GM12865 (cell line): ENCODE measurements at regions not wholly inside any gene's neighbourhood (a gene's known extent, or its start where the extent isn't known, plus 50 kb on each side); places are given as distances from the start of the nearest gene placed in this dataset.

Source experiments
- DNase-seq: peaks from one replicate; pipeline ENCODE4 v3.0.0; 2010; ENCODE audit warnings: low read depth
- H3K4me3 ChIP-seq: 2 replicates; pipeline ENCODE4 v1.5.1; 2011; ENCODE audit warnings: mild to moderate bottlenecking, low read depth, low read length, control low read depth
- TF ChIP-seq, protein P1 (sequence below): IDR thresholded peaks from 2 replicates; pipeline ENCODE4 v1.5.1; 2011; ENCODE audit warnings: low read length, control low read depth, low read depth, inconsistent platforms; ENCODE audit not compliant: insufficient read depth; ENCODE audit errors: missing control alignments

GRCh38 chr10:108783897-108784296 lies 1139.4 kb downstream of the XPNPEP1 start:
- TF ChIP-seq, protein P1, sequence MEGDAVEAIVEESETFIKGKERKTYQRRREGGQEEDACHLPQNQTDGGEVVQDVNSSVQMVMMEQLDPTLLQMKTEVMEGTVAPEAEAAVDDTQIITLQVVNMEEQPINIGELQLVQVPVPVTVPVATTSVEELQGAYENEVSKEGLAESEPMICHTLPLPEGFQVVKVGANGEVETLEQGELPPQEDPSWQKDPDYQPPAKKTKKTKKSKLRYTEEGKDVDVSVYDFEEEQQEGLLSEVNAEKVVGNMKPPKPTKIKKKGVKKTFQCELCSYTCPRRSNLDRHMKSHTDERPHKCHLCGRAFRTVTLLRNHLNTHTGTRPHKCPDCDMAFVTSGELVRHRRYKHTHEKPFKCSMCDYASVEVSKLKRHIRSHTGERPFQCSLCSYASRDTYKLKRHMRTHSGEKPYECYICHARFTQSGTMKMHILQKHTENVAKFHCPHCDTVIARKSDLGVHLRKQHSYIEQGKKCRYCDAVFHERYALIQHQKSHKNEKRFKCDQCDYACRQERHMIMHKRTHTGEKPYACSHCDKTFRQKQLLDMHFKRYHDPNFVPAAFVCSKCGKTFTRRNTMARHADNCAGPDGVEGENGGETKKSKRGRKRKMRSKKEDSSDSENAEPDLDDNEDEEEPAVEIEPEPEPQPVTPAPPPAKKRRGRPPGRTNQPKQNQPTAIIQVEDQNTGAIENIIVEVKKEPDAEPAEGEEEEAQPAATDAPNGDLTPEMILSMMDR: peak; percentile 66
- H3K4me3 ChIP-seq: no peak overlapping the region
- peak; percentile 83 for DNase-seq

GRCh38 chr10:108782411-108782810 lies 1140.9 kb downstream of the XPNPEP1 start:
- DNase-seq: no peak
- no peak overlapping the region for H3K4me3 ChIP-seq
- TF ChIP-seq, protein P1: no peak

GRCh38 chr10:108779501-108779900 lies 1143.8 kb downstream of the XPNPEP1 start:
- TF ChIP-seq, protein P1: no peak
- no peak for DNase-seq

GRCh38 chr10:108775911-108776475 lies 1147.3 kb downstream of the XPNPEP1 start:
- no peak overlapping the region for H3K4me3 ChIP-seq
- no peak for DNase-seq
- TF ChIP-seq, protein P1: no peak

More at GRCh38 chr10:108779501-108779900, 1143.8 kb downstream of the XPNPEP1 start:
- H3K4me3 ChIP-seq: no peak overlapping the region

- no peak for DNase-seq
- no peak overlapping the region for H3K4me3 ChIP-seq
- TF ChIP-seq, protein P1: no peak
Measured at GRCh38 chr10:108771106-108771505, 1152.2 kb downstream of the XPNPEP1 start.

DNA sequence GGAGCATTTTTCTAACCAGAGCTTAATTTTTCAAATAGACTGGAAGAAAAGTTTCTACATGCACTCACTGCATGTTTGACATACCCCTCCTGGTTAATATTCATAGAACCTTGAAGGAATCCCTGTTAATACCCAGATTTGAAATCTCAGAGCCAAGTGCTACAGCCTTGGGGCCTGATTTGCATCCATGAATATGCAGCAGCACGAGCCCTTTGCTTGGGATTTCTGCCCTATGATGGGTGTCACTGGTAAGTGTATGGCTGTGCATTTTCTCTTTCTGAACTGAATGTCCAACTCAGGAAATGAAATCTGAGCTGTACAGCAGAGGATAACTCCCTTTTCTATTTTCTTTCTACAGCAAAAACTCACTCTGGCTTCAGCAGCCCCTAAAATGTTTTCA lies 1157.5 kb downstream of the XPNPEP1 start:
- no peak for DNase-seq
- H3K4me3 ChIP-seq: no peak overlapping the region
- TF ChIP-seq, protein P1: no peak

GRCh38 chr10:108757946-108758345 lies 1165.4 kb downstream of the XPNPEP1 start:
- DNase-seq: no peak
- no peak overlapping the region for H3K4me3 ChIP-seq
- TF ChIP-seq, protein P1: no peak
